H9 (cell line): ENCODE measurements at regions not wholly inside any gene's neighbourhood (a gene's known extent, or its start where the extent isn't known, plus 50 kb on each side); places are given as distances from the start of the nearest gene placed in this dataset.

Experiments used
- DNase-seq: peaks from one replicate; pipeline ENCODE4 v3.0.0-alpha.2; 2017
- H2AFZ ChIP-seq: one replicate; pipeline ENCODE4 v1.6.1; 2013; ENCODE audit warnings: mild to moderate bottlenecking, low read length, control low read depth, moderate library complexity
- H2AK5ac ChIP-seq: 2 replicates; pipeline ENCODE4 v1.6.1; 2013; ENCODE audit warnings: low read length, control low read depth, mixed read lengths; ENCODE audit not compliant: insufficient read length
- H2BK120ac ChIP-seq: one replicate; pipeline ENCODE4 v1.6.1; 2013; ENCODE audit warnings: low read depth, mild to moderate bottlenecking, low read length, control low read depth, inconsistent platforms; ENCODE audit not compliant: poor library complexity, severe bottlenecking
- H2BK12ac ChIP-seq: 2 replicates; pipeline ENCODE4 v1.6.1; 2013; ENCODE audit warnings: low read length, control low read depth, mixed read lengths, low read depth; ENCODE audit not compliant: insufficient read length
- H2BK15ac ChIP-seq: 2 replicates; pipeline ENCODE4 v1.6.1; 2013; ENCODE audit warnings: low read depth, low read length, control low read depth
- H2BK20ac ChIP-seq: one replicate; pipeline ENCODE4 v1.6.1; 2013; ENCODE audit warnings: low read depth, mild to moderate bottlenecking, low read length, control low read depth, inconsistent platforms; ENCODE audit not compliant: poor library complexity, severe bottlenecking
- H2BK5ac ChIP-seq: 2 replicates; pipeline ENCODE4 v1.6.1; 2013; ENCODE audit warnings: low read length, control low read depth, mixed read lengths; ENCODE audit not compliant: insufficient read length
- H3K14ac ChIP-seq: 2 replicates; pipeline ENCODE4 v1.6.1; 2013; ENCODE audit warnings: low read length, control low read depth; ENCODE audit not compliant: insufficient read depth
- H3K18ac ChIP-seq: 2 replicates; pipeline ENCODE4 v1.6.1; 2013; ENCODE audit warnings: low read depth, mild to moderate bottlenecking, mixed read lengths, low read length, control low read depth; ENCODE audit not compliant: insufficient read length
- H3K23ac ChIP-seq: 2 replicates; pipeline ENCODE4 v1.6.1; 2013; ENCODE audit warnings: low read length, control low read depth, mixed read lengths, low read depth; ENCODE audit not compliant: insufficient read length
- H3K23me2 ChIP-seq: 2 replicates; pipeline ENCODE4 v1.6.1; 2013; ENCODE audit warnings: low read depth, mild to moderate bottlenecking, mixed read lengths, low read length, control low read depth; ENCODE audit not compliant: insufficient read length, poor library complexity, severe bottlenecking
- H3K27ac ChIP-seq: 2 replicates; pipeline ENCODE4 v1.5.1; 2013; ENCODE audit warnings: low read length, control low read depth, mixed read lengths, low read depth; ENCODE audit not compliant: insufficient read length
- H3K27me3 ChIP-seq: 2 replicates; pipeline ENCODE4 v1.6.1; 2013; ENCODE audit warnings: low read length, control low read depth, inconsistent platforms; ENCODE audit not compliant: insufficient read depth
- H3K4ac ChIP-seq: 2 replicates; pipeline ENCODE4 v1.6.1; 2013; ENCODE audit warnings: low read depth, mild to moderate bottlenecking, control low read depth, inconsistent platforms, low read length, moderate library complexity
- H3K4me1 ChIP-seq: 2 replicates; pipeline ENCODE4 v1.6.1; 2013; ENCODE audit warnings: low read length, control low read depth, inconsistent platforms; ENCODE audit not compliant: insufficient read depth
- H3K4me2 ChIP-seq: 2 replicates; pipeline ENCODE4 v1.6.1; 2013; ENCODE audit warnings: low read length, control low read depth, mixed read lengths; ENCODE audit not compliant: insufficient read length, insufficient read depth
- H3K56ac ChIP-seq: 2 replicates; pipeline ENCODE4 v1.6.1; 2013; ENCODE audit warnings: low read depth, mild to moderate bottlenecking, mixed read lengths, low read length, control low read depth; ENCODE audit not compliant: insufficient read length
- H3K79me1 ChIP-seq: 2 replicates; pipeline ENCODE4 v1.6.1; 2013; ENCODE audit warnings: low read depth, mild to moderate bottlenecking, moderate library complexity, low read length, control low read depth, inconsistent platforms; ENCODE audit not compliant: insufficient read depth, poor library complexity, severe bottlenecking
- H3K79me2 ChIP-seq: 2 replicates; pipeline ENCODE4 v1.6.1; 2013; ENCODE audit warnings: low read length, control low read depth, inconsistent platforms; ENCODE audit not compliant: insufficient read depth
- H3K9ac ChIP-seq: 2 replicates; pipeline ENCODE4 v1.6.1; 2013; ENCODE audit warnings: low read length, control low read depth, mixed read lengths; ENCODE audit not compliant: insufficient read length; ENCODE audit errors: extremely low read depth
- H3K9me3 ChIP-seq: one replicate; pipeline ENCODE4 v1.6.1; 2013; ENCODE audit warnings: low read depth, low read length, inconsistent platforms; ENCODE audit not compliant: control insufficient read depth
- H3T11ph ChIP-seq: one replicate; pipeline ENCODE4 v1.6.1; 2013; ENCODE audit warnings: mild to moderate bottlenecking, low read length, control low read depth, inconsistent platforms
- H4K20me1 ChIP-seq: one replicate; pipeline ENCODE4 v1.6.1; 2013; ENCODE audit not compliant: control insufficient read depth, insufficient read length, insufficient read depth
- H4K5ac ChIP-seq: 2 replicates; pipeline ENCODE4 v1.6.1; 2013; ENCODE audit warnings: low read depth, mild to moderate bottlenecking, mixed read lengths, low read length, control low read depth; ENCODE audit not compliant: insufficient read length
- H4K8ac ChIP-seq: replicated peaks from 2 replicates; pipeline ENCODE4 v1.6.1; 2013; ENCODE audit warnings: low read length, control low read depth, mixed read lengths, low read depth; ENCODE audit not compliant: insufficient read length
- H4K91ac ChIP-seq: 2 replicates; pipeline ENCODE4 v1.6.1; 2013; ENCODE audit warnings: low read depth, mild to moderate bottlenecking, moderate library complexity, mixed read lengths, low read length, control low read depth; ENCODE audit not compliant: insufficient read length
- H3K27ac Mint-ChIP-seq, 3 experiments: 2 replicates in 2 of 3; 3 replicates in 1 of 3; pipeline ENCODE4 v1.8.0; 2020 to 2021; ENCODE audit warnings: mixed read lengths in 3 of 3, mild to moderate bottlenecking in 1 of 3, moderate library complexity in 1 of 3
- H3K27me3 Mint-ChIP-seq: 2 replicates; pipeline ENCODE4 v1.8.0; 2021; ENCODE audit warnings: low read depth, mild to moderate bottlenecking, moderate library complexity, mixed read lengths
- H3K36me3 Mint-ChIP-seq, 3 experiments: 2 replicates in 2 of 3; 3 replicates in 1 of 3; pipeline ENCODE4 v1.8.0; 2020 to 2021; ENCODE audit warnings: low read depth in 3 of 3, mixed read lengths in 3 of 3; ENCODE audit not compliant: insufficient read depth in 1 of 3
- H3K4me1 Mint-ChIP-seq, 2 experiments: 2 replicates each; pipeline ENCODE4 v1.8.0; 2020; ENCODE audit warnings: mixed read lengths in 2 of 2
- H3K4me3 Mint-ChIP-seq, 2 experiments: 2 replicates in 1 of 2; 3 replicates in 1 of 2; pipeline ENCODE4 v1.8.0; 2020 to 2021; ENCODE audit warnings: mild to moderate bottlenecking in 2 of 2, mixed read lengths in 2 of 2, moderate library complexity in 1 of 2
- H3K9me3 Mint-ChIP-seq, 2 experiments: 2 replicates in 1 of 2; 3 replicates in 1 of 2; pipeline ENCODE4 v1.8.0; 2020; ENCODE audit warnings: mild to moderate bottlenecking in 2 of 2, mixed read lengths in 2 of 2, moderate library complexity in 1 of 2
- CTCF ChIP-seq: fragments of 200-600 bp; sonication (generic); conservative IDR thresholded peaks from 3 replicates; pipeline ENCODE4 v1.8.0; 2021; ENCODE audit warnings: antibody characterized with exemption, mild to moderate bottlenecking
- WGBS: extraction: QIAGEN DNeasy Blood & Tissue Kit; methylation state at CpG from one replicate; pipeline ENCODE4 v1.1.7; 2013; ENCODE audit warnings: missing lambda C conversion rate, low lambda C conversion rate, mixed read lengths; ENCODE audit not compliant: insufficient read length; ENCODE audit errors: extremely low coverage; 5-methylcytosine and 5-hydroxymethylcytosine counted together

- H3K4me1 ChIP-seq = no peaks in the 10 kb centered on the region
- H3K79me1 ChIP-seq = no peaks in the 10 kb centered on the region
- Mint-ChIP-seq H3K4me1 (peaks cover 0 to 2% of the 10 kb centered on the region in 2 experiments; a peak in 1 of 4 replicates), H3K9me3 (no peaks in the 10 kb centered on the region), H3K27me3 (no peaks in the 10 kb centered on the region), H3K4me3 (no peak overlapping the region), H3K36me3 (no peaks in the 10 kb centered on the region), H3K27ac (no peak overlapping the region)
- H3K4ac ChIP-seq = no peak overlapping the region
- no peaks in the 10 kb centered on the region for H3K79me2 ChIP-seq
- no peak overlapping the region for H3K27ac ChIP-seq
- TF ChIP-seq CTCF = no peak
- no peak overlapping the region for H3K18ac ChIP-seq
- H2AK5ac ChIP-seq = no peak overlapping the region
- no peak overlapping the region for H3K56ac ChIP-seq
- H4K91ac ChIP-seq = no peak overlapping the region
- H2AFZ ChIP-seq = no peak overlapping the region
- no peak overlapping the region for H2BK15ac ChIP-seq
- no CpG with 5 or more reads among the region's 1 CpG for WGBS
- no peak overlapping the region for H3T11ph ChIP-seq
- no peak overlapping the region for H2BK5ac ChIP-seq
- H2BK20ac ChIP-seq = no peak overlapping the region
- H4K5ac ChIP-seq = no peak overlapping the region
- no peaks in the 10 kb centered on the region for H3K23me2 ChIP-seq
- H2BK12ac ChIP-seq = no peak overlapping the region
- no peaks in the 10 kb centered on the region for H3K9me3 ChIP-seq
- no peak overlapping the region for H3K14ac ChIP-seq
- no peak overlapping the region for H3K9ac ChIP-seq
- H4K20me1 ChIP-seq = no peaks in the 10 kb centered on the region
- H2BK120ac ChIP-seq = no peak overlapping the region
- DNase-seq = no peak
- H3K23ac ChIP-seq = no peak overlapping the region
- H3K4me2 ChIP-seq = no peak overlapping the region
- no peaks in the 10 kb centered on the region for H3K27me3 ChIP-seq
- H4K8ac ChIP-seq = no peak overlapping the region
Observed at GRCh38 chr4:162644346-162644745, 480.5 kb upstream of the FSTL5 start.
